Activated CD8-positive, alpha-beta memory T cell treated with anti-CD3 and anti-CD28 coated beads, Interleukin-2, amount 10 ng/mL, durations not matched to agents 7 days and 5 days (primary cell): ENCODE measurements at regions not wholly inside any gene's neighbourhood (a gene's known extent, or its start where the extent isn't known, plus 50 kb on each side); places are given as distances from the start of the nearest gene placed in this dataset.

Experiments
- ATAC-seq: fragments of 150-1000 bp; cut with Tn5 transposase; one replicate; pipeline ENCODE4 v1.10.0; 2021; ENCODE audit warnings: moderate library complexity
- CTCF ChIA-PET: fragments of 350-600 bp; sonication (Branson Sonifier 250); formaldehyde crosslinking; loops from one replicate; lab custom pipeline; 2021; ENCODE audit warnings: antibody characterized with exemption; lab: Charles Lee
- DNase-seq: peaks from one replicate; pipeline ENCODE4 v3.0.0-alpha.2; 2020
- H3K27ac Mint-ChIP-seq: one replicate; pipeline ENCODE4 v1.8.0; 2021; ENCODE audit warnings: mild to moderate bottlenecking, mixed read lengths
- H3K27me3 Mint-ChIP-seq: one replicate; pipeline ENCODE4 v1.8.0; 2021; ENCODE audit warnings: mixed read lengths
- H3K36me3 Mint-ChIP-seq: one replicate; pipeline ENCODE4 v1.8.0; 2021; ENCODE audit warnings: mild to moderate bottlenecking, mixed read lengths
- H3K4me1 Mint-ChIP-seq: one replicate; pipeline ENCODE4 v1.8.0; 2021; ENCODE audit warnings: mixed read lengths
- H3K4me3 Mint-ChIP-seq: one replicate; pipeline ENCODE4 v1.8.0; 2021; ENCODE audit warnings: mild to moderate bottlenecking, moderate library complexity, mixed read lengths
- H3K9me3 Mint-ChIP-seq: one replicate; pipeline ENCODE4 v1.8.0; 2022; ENCODE audit warnings: low read depth, mixed read lengths

DNA sequence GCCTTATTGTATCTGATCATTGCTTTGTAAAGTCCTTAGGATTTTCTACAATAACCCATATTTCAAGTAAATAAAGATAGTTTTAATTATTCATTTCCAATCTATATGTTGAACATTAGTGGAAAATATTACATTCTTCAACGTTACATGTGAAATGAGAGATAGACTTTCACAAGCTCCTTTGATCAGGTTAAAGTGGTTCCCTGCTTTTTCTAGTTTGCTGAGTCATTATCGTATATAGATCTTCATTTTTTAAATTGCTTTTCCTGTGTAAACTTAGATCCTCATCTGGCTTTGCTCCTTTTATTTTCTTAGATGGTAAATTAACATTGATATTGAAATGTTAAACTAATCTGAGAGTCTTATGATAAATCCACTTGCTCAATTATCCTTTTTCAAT lies 599.0 kb downstream of the TRAM1L1 start:
- H3K9me3 Mint-ChIP-seq, result peaks cover 5% of the 10 kb centered on the region
- ATAC-seq, result no peak
- no peak overlapping the region for H3K4me3 Mint-ChIP-seq

DNA sequence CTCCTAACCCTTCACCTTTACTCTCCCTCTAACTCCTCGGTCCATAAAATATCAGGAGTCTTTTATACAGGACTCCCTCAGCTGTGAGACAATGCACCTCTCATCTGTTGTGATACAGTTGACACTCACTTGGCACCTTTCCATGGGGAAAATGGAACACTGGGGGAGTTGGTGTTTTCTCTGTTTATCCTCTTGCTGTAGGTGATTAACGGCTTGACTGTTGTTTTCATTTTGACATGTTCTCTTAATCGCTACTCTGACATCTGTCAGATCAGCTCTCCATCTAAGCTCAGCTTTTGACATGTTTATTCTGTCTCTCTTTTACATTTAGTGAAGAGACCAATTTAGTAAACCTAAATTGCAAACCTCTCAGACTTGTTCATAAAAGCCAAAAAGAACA lies 604.8 kb downstream of the TRAM1L1 start:
- ATAC-seq, result no peak
- DNase-seq, result no peak
- Mint-ChIP-seq H3K4me3 (no peak overlapping the region), H3K27ac (no peak overlapping the region), H3K9me3 (peaks cover 12% of the 10 kb centered on the region), H3K36me3 (no peaks in the 10 kb centered on the region), H3K4me1 (no peaks in the 10 kb centered on the region), H3K27me3 (no peaks in the 10 kb centered on the region)
- CTCF ChIA-PET, result no interaction called here

More for the DNA sequence above, 599.0 kb downstream of the TRAM1L1 start:
- Mint-ChIP-seq H3K36me3 (no peaks in the 10 kb centered on the region), H3K27ac (no peak overlapping the region), H3K4me1 (no peaks in the 10 kb centered on the region), H3K27me3 (no peaks in the 10 kb centered on the region)
- CTCF ChIA-PET, result no interaction called here
- no peak for DNase-seq

DNA sequence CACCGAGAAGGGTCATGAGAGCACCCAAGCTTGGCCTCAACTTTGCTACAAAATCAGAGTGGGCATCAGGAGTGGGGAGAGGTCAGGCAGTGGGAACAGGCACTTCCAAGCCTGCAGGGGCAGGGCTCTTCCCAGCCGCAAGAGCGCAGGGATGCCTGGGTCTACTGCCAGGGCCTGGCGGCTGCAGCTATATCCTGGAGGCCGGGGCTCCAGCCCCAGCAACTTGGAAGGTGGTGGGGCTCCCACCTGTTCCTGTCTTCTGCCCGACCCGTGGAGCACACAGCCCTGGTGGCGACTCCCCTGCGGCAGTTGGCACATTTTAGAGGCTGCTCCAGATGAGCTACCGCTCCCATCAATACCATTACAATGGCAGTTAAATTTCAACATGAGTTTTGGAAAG lies 607.0 kb downstream of the TRAM1L1 start:
- Mint-ChIP-seq H3K4me3 (no peak overlapping the region), H3K36me3 (no peaks in the 10 kb centered on the region), H3K4me1 (no peaks in the 10 kb centered on the region), H3K9me3 (peaks cover 12% of the 10 kb centered on the region), H3K27ac (no peak overlapping the region), H3K27me3 (no peaks in the 10 kb centered on the region)
- CTCF ChIA-PET, result no interaction called here
- no peak for DNase-seq
- no peak for ATAC-seq

DNA sequence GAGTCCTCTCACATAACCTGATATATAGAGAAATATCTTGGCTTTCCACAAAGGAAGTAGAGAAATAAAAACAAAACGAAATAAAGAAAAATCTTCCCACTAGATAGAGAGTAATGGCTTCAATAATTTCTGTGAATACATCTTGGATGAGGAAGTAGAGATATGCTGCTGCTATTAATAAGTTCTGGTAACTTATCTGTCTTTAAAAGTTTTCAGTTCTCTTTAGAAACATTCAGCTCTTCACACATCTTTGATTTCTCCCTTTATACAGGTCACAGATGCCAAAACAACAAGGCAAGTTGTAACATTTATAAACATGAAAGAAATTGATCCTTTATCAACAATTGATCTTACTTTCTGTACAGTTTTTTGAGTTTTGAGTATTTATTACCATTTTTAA lies 615.8 kb downstream of the TRAM1L1 start:
- no peak overlapping the region for H3K4me3 Mint-ChIP-seq
- no peaks in the 10 kb centered on the region for H3K27me3 Mint-ChIP-seq
- H3K27ac Mint-ChIP-seq, result no peak overlapping the region
- ATAC-seq, result no peak
- CTCF ChIA-PET, result no interaction called here
- no peaks in the 10 kb centered on the region for H3K36me3 Mint-ChIP-seq
- DNase-seq, result no peak
- no peaks in the 10 kb centered on the region for H3K4me1 Mint-ChIP-seq
- no peaks in the 10 kb centered on the region for H3K9me3 Mint-ChIP-seq

DNA sequence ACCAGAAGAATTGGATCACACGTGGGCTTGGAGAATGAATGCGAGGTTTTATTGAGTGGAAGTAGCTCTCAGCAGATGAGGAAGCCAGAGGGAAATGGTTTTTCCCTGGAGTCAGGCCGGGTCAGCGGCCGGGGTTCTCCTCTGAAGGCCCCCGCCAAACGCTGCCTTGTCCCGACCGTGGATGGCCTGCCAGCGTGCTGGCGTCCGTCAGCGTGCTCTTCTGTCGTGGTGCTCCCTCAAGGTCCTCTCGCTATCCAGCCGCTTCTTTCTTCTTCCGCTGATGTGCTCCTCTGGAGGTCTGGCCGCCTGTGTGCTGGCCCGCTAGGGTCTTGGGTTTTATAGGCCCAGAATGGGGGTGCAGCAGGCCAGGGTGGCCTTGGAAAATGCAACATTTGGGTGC lies 632.2 kb downstream of the TRAM1L1 start:
- Mint-ChIP-seq H3K4me3 (no peak overlapping the region), H3K27me3 (no peaks in the 10 kb centered on the region), H3K4me1 (no peaks in the 10 kb centered on the region), H3K27ac (no peak overlapping the region), H3K36me3 (no peaks in the 10 kb centered on the region), H3K9me3 (peaks cover 3% of the 10 kb centered on the region)
- DNase-seq (no peak), ATAC-seq (no peak)
- CTCF ChIA-PET, result no interaction called here

DNA sequence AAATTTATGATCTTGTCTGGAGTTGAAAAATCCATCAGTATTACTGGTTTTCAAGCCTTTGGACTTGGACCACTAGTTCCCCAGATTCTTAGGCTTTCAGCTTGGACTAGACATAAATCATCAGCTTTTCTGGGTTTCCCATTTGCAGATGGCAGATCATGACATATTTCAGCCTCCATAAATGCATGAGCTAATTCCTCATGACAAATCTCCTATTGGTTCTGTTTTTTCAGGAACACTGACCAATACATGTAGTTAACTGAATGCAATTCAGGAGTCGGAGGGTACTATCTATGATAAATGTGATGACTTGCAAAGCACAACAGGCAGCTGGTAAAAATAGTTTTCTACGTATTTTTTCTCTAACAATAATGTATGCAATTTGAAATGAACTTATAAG lies 635.6 kb downstream of the TRAM1L1 start:
- no peak for DNase-seq
- Mint-ChIP-seq H3K4me3 (no peak overlapping the region), H3K27ac (no peak overlapping the region), H3K27me3 (no peaks in the 10 kb centered on the region), H3K9me3 (peaks cover 3% of the 10 kb centered on the region), H3K4me1 (no peaks in the 10 kb centered on the region), H3K36me3 (no peaks in the 10 kb centered on the region)
- ATAC-seq, result no peak
- CTCF ChIA-PET, result no interaction called here

DNA sequence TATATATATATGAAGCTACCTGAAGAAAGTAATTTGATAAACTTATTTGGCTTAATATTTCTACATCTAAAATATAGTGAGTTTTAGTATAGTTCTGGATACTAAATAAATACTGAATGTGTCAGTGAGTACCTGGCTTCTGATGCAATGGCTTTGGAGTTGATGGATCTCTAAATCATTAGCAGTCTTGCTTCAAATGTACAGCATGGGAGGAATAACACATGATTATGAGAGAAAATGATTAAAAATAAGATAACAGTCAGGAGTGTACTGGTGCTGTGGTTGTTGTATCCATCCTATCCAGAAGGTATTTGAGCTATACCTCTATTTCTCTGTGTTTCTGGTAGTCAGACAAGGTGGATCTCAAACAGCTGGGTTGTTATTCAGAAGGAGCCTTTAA lies 641.3 kb downstream of the TRAM1L1 start:
- ATAC-seq (no peak), DNase-seq (no peak)
- Mint-ChIP-seq H3K9me3 (no peaks in the 10 kb centered on the region), H3K4me3 (no peak overlapping the region), H3K27me3 (no peaks in the 10 kb centered on the region), H3K36me3 (no peaks in the 10 kb centered on the region), H3K4me1 (no peaks in the 10 kb centered on the region), H3K27ac (no peak overlapping the region)
- CTCF ChIA-PET, result no interaction called here

DNA sequence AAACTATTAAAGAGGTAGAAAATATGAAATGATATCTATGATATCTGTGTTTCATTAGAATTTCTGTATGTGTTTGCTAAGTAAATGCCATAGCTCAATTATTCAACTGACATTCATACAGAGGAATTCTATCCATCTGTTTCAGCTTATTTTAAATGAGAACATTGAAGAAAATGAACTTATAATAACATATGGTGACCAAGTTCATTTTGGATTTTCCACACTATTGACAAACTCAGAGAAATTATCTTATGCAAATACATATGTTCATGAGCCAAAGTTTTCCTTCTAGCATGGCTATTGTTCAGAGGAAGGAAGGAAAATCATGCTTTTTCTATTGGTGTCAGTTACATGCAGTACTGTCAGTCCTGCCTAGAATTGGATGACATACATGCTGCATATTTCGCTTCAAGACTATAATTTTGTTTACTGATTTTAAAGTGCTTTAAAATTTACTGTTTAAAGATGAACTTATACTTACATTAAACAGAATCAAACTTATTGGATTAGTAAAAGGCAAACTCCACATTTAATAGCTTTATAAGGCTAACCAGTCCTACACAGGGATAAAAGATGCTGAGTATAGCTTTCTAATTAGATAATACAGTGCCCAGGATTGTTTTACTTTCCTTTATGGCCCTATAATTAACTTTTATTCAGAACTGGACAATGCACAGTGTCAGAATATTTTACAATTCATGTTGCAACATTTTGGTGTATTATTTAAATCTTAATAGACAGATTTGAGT lies 646.2 kb downstream of the TRAM1L1 start:
- Mint-ChIP-seq H3K4me1 (no peaks in the 10 kb centered on the region), H3K27me3 (no peaks in the 10 kb centered on the region), H3K27ac (no peak overlapping the region), H3K9me3 (no peaks in the 10 kb centered on the region), H3K4me3 (no peak overlapping the region), H3K36me3 (no peaks in the 10 kb centered on the region)
- CTCF ChIA-PET, result interaction anchor here (0.7 kb wide), 2 partner anchors 15 to 68 kb away, joined by 3 read pairs; no protein-coding TSS in a partner anchor
- DNase-seq, result no peak
- ATAC-seq, result no peak

DNA sequence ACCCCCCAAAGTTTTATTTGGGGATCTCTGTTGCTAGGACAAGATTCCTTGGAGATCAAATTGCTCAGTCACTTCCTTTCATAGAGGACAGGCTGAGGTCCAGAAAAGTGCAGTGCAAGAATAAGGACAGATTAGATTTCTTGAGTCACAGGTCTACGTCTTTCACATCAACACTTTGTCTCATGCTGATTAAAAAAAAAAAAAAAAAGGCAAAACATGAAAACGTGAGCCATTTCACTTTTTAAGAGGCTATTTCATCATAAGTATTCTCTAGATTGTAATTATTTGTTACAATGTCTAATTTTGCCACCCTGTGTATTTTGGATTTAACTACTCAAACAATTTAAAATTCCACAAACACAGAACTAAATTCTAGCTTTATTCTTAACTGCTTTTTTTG lies 647.0 kb downstream of the TRAM1L1 start:
- ATAC-seq, result no peak
- no peak overlapping the region for H3K4me3 Mint-ChIP-seq
- no peaks in the 10 kb centered on the region for H3K27me3 Mint-ChIP-seq
- H3K27ac Mint-ChIP-seq, result no peak overlapping the region
- no peaks in the 10 kb centered on the region for H3K9me3 Mint-ChIP-seq
- no peak for DNase-seq
- H3K4me1 Mint-ChIP-seq, result no peaks in the 10 kb centered on the region
- CTCF ChIA-PET, result interaction anchor here (0.7 kb wide), 2 partner anchors 16 to 69 kb away, joined by 3 read pairs; no protein-coding TSS in a partner anchor
- no peaks in the 10 kb centered on the region for H3K36me3 Mint-ChIP-seq

DNA sequence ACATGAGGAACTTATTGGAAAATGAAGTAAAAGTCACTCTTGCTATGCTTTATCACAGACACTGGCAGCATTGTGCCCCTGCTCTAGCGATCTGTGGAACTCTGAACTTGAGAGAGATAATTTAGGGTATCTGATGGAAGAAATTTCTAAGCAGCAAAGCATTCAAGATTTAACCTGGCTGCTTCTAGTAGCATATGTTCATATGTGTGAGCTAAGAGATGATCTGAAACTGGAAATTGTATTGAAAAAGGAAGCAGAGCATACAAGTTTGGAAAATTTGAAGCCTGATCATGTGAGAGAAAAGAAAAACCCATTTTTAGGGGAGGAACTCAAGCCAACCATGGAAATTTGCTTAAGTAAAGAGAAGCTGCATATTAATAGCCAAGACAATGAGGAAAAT lies 657.7 kb downstream of the TRAM1L1 start:
- Mint-ChIP-seq H3K27ac (no peak overlapping the region), H3K4me1 (no peaks in the 10 kb centered on the region), H3K9me3 (peaks cover 15% of the 10 kb centered on the region), H3K36me3 (no peaks in the 10 kb centered on the region), H3K27me3 (no peaks in the 10 kb centered on the region), H3K4me3 (no peak overlapping the region)
- CTCF ChIA-PET, result no interaction called here
- ATAC-seq, result no peak
- DNase-seq, result no peak

DNA sequence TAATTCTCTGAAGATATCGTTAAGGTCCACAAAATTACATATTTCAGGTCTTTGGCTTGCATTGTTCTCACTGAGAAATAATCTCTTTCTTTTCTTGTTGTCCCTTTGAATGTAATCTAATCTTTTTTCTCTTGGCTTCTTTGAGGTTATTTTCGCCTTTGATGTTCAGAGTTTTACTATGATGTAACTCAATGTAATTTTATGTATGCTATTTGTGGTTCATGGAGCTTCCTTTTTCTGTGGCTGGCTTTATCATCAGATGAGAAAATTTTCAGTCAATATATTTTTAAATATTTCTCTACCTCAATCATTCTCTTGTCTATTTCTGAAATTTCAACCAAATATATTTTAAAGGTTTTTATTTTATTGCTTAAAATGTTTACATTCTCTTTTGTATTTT lies 672.2 kb downstream of the TRAM1L1 start:
- Mint-ChIP-seq H3K36me3 (no peaks in the 10 kb centered on the region), H3K27me3 (no peaks in the 10 kb centered on the region), H3K4me3 (no peak overlapping the region), H3K4me1 (no peaks in the 10 kb centered on the region), H3K9me3 (peaks cover 4% of the 10 kb centered on the region), H3K27ac (no peak overlapping the region)
- DNase-seq (no peak), ATAC-seq (no peak)
- CTCF ChIA-PET, result no interaction called here

DNA sequence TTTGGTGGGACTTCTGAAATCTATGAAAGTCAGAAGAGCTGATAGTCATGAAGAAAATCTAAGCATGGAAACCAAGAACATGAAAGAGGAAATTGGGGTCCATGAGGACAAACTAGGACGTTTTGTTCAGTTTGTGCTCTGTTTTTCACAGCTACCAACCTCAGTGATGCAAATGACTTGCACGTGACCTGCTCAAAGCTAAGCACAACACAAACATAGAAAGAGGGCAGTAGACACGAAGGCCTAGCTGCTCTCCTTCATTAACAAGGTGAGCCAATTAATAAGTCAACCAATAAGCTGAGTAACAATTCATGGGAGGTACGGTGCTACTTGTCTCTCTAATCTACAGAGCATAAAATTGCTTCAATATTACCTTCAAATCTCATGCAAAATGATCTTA lies 684.1 kb downstream of the TRAM1L1 start:
- Mint-ChIP-seq H3K9me3 (peaks cover 4% of the 10 kb centered on the region), H3K27me3 (no peaks in the 10 kb centered on the region), H3K4me1 (no peaks in the 10 kb centered on the region), H3K4me3 (no peak overlapping the region), H3K36me3 (no peaks in the 10 kb centered on the region), H3K27ac (no peak overlapping the region)
- DNase-seq, result no peak
- no peak for ATAC-seq
- CTCF ChIA-PET, result no interaction called here

DNA sequence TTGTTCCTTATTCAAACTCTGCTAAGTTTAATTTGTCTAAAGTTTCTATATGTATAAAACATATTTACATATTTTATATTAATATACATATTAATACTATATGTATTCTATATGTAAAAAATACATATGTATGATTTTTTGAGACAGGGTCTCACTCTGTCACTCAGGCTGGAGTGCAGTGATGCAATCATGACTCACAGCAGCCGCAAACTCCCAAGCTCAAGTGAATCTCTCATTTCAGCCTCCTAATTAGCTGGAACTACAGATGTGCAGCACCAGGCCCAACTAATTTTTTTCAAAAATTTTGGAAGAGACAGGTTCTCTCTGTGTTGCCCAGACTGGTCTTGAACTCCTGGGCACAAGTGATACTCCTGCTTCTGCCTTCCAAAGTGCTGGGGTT lies 684.9 kb downstream of the TRAM1L1 start:
- H3K36me3 Mint-ChIP-seq, result no peaks in the 10 kb centered on the region
- no peak overlapping the region for H3K4me3 Mint-ChIP-seq
- H3K27me3 Mint-ChIP-seq, result no peaks in the 10 kb centered on the region
- H3K27ac Mint-ChIP-seq, result no peak overlapping the region
- peaks cover 4% of the 10 kb centered on the region for H3K9me3 Mint-ChIP-seq
- no peaks in the 10 kb centered on the region for H3K4me1 Mint-ChIP-seq
- CTCF ChIA-PET, result no interaction called here
- ATAC-seq (no peak), DNase-seq (no peak)

DNA sequence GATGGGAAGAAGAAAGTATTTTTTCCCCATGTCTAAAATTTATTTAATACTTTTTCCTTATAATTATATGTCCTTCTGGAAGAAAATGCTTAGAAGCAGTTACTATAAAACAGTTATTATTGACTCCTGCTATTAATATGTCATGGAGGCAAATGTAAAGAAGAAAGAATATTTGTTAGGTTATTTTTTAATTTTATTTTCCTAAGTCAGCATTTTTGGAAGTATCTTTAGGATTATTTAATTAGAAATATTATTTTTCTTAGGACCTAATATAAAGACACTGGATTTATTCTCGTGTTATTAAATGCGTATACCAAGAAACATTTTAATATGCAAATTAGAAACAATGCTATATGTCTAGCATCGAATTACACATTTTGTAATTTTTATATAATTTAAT lies 687.7 kb downstream of the TRAM1L1 start:
- CTCF ChIA-PET, result no interaction called here
- H3K9me3 Mint-ChIP-seq, result peaks cover 2% of the 10 kb centered on the region
- H3K27ac Mint-ChIP-seq, result no peak overlapping the region
- DNase-seq (no peak), ATAC-seq (no peak)
- H3K4me1 Mint-ChIP-seq, result no peaks in the 10 kb centered on the region
- H3K4me3 Mint-ChIP-seq, result no peak overlapping the region
- no peaks in the 10 kb centered on the region for H3K27me3 Mint-ChIP-seq
- H3K36me3 Mint-ChIP-seq, result no peaks in the 10 kb centered on the region
